GM18502 (cell line): ENCODE measurements at regions not wholly inside any gene's neighbourhood (a gene's known extent, or its start where the extent isn't known, plus 50 kb on each side); places are given as distances from the start of the nearest gene placed in this dataset.

Experiments
- ATAC-seq: cut with Tn5 transposase; IDR thresholded peaks from one replicate; pipeline ENCODE4 v1.9.1; 2021; ENCODE audit warnings: mild to moderate bottlenecking; ENCODE audit not compliant: unreplicated experiment, poor library complexity

DNA sequence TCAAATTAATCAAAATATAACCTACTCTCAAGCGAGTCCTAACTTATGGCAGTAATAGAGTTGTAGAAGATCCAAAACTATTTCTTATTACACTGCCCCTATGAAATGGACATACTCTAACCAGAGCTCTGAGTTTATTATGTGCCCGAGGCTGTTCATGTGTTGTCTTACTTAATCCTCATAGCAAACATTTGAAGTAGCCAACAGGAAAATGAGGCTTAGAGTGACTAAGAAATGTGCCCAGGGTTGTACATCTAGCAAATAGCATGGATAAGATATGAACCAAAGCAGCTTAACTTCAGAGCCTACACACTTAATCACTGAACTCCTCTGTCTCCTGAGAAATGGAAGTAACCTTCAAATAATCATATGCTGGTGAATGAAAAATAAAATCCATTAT, 1551.7 kb downstream of the MAT2B start:
- no peak for ATAC-seq

DNA sequence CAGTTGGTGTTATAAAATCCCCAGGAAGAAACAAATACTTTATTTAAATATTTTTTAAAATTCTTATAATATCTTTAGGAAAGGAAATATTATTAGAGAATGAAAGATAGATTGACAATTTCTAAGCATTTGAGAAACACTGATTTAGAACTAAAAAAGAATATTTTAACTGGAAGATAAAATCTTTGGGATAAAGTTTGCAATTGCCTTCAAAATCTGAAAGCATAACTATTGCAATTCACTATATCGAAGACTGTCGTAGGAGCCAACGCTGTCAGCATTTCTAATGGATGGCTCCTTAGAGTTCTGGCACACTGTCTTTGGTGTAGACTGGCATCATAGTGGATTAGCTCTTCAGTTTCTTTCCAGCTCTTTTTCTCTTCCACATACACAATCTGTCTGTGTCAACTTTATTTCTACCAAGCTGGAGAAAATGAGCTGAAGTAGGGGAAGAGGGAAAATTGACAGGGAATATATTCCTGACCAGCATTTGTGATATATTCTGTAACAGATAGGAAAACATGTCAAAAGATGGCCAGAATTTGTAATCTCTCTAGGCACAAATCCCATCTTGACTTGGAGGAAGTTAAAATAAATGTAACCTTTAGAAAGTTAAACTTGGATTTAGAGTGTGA, 1561.4 kb downstream of the MAT2B start:
- ATAC-seq: no peak

DNA sequence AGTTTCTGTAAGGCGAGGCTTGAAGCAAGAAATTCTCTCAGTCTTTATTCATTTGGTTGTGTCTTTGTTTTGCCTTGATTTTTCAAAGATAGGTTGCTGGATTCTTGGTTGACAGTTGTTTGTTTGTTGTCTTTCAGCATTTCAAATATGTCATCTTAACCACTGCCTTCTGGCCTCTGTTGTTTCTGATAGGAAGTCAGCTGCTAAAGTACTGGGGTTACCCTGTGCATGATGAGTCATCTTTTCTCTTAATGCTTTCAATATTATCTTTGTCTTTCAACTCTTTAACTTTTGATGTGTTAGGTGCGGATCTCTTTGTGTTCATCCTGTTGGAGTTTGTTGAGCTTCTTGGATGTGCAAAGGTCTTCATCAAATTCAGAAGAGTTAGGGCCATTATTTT, 1571.3 kb downstream of the MAT2B start:
- no peak for ATAC-seq

DNA sequence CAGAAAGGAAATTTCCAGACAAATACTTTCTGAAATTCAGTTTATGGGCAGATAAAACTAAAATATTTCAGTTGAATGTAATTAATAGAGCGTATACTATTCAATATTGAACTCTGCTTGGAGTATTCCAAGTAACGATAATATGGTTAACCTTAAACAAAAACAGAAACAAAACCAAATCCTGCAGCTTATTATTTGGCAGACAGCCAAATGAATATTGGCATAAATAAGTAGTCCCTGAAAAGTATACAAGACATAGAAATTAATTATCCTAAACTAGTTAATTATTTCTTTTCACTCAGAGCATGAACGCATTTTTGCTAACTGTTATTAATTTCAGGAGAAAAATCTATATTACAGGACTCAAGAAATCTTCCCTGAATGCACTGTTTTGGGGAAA, 1574.0 kb downstream of the MAT2B start:
- no peak for ATAC-seq

DNA sequence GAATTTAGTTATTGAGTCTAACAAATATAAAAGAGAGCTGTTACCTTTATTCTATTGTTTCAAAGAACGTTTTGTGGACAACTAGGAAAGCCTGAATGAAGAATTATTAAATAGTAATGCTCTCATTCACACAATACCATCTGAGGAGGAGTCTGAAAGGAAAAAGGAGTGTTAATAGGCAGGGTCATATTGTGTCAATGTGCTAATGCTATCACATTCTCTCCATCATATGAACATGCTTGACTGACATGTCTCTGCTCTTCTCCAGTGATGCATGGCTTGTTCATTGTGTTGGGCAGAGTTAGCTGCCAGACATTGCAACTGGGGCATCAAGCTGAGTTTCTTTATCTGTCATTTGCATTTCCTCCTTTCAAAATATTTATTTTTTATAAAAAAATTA, 1578.0 kb downstream of the MAT2B start:
- ATAC-seq: no peak

DNA sequence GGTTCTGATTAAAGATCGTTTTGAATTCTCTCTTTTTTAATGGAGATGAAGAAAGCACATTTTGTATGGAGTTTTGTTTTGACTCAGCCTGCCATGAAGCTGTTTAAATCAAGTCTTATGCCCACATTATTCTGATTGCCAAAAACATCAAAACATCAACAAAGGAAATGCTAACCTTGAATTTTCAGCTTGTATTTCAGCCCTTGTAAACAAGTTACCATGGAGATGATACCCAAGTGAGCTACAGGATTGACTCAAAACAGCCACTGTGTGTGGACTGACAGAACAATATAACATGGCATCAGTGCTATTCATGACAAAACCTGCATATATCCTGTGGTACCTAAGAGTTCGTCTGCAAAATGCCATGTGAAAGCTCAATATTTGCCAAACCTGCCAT, 1581.0 kb downstream of the MAT2B start:
- no peak for ATAC-seq

DNA sequence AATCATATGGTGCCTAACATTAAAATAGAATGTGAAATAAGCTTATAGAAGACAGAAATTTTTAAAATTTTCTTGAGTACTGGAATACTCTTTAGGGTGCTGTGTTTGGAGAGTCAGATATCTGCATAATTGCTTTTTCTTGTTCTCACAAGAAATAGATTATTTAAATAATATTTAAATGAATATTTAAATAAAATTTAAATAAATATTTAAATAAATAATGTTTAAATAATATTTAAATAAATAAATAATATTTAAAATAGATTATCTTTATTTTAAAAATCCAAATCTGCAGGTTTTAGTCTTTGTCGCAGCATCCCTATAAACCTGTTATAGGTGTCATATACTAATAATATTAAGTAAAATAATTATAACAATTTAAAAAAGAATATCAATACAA, 1589.4 kb downstream of the MAT2B start:
- no peak for ATAC-seq

DNA sequence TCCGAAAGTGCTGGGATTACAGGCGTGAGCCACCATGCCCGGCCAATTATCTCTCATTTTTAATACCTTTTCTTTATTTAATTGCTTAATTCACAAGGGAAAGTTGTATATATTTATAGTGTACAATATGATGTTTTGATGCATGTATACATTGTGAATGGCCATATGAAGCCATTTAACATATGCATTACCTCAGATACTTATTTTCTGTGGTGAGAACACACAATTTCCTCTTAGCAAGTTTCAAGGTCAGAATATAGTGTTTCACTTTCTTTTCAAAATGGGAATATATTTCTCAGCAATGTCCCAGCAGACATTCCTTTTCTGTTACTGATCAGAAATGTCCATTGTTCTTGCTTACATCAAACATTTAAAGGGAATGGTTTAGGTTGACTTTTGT, 1596.3 kb downstream of the MAT2B start:
- no peak for ATAC-seq

DNA sequence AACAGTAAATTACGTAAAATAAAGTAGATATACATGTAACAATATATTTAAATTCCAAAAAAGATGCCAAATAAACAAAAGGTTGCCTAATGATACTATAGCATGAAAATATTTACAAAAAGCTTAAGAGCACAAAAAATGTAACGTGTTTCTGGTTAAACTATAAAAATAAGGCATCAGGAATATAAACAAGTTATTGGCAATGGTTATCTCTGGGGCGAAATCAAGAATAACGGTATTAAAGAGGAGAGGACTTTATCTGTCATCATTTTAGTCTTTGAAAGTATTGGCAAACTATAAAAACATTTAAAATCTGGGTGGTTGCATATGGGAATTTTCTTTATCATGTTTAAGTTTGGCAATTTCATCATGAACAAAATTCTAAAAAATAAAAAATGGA, 1599.2 kb downstream of the MAT2B start:
- ATAC-seq: no peak

DNA sequence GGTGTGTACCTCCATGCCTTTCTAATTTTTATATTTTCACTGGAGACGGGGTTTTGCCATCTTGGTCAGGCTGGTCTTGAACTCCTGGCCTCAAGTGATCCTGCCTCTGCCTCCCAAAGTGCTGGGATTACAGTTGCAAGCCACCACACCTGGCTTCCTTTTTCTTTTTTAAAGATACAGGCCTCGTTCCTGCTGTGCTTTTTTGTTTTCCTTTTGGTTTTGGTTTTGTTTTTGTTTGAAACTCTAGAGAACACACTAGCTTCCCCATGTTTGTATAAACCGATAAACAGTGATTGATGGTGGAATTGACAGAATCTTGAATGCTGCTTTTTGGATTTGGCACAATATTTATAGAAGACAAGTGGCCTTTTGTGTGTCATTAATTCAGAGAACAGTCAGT, 1603.4 kb downstream of the MAT2B start:
- ATAC-seq: no peak

DNA sequence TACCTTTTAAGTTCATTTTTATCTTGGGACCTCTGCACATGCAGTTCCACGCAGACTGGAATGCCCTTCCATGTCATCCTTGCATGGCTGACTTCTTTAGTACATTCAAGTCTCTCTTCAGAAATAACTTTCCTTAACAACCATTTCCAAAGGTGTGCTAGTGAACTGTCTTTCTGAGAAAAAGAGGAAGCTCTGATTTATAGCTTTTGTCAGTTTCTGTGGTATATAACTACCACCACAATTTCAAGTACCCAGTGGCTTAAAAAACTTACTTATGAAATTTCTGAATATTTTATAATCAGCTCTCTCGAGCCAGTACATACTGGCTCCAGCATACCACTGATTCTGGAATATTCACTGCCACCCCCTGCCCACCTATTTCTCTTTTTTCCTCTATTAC, 1613.8 kb downstream of the MAT2B start:
- no peak for ATAC-seq

DNA sequence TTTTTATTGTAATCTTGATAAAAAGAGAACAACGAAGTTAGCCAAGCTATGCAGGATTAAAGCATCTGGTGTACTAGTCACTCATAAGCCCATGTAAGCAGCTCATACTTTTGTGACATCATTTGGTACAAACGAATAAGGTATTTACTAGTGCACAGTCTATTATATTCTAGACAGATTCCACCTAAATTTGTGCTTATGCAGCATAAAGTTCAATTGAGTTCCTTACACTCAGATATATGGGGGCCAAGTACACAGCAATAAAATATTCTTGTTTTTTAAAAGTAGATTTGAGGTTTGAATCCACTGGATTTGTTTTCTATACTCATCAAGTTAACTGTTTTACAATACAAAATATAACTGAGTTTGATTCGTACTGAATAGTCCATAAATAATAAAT, 1621.2 kb downstream of the MAT2B start:
- no peak for ATAC-seq

DNA sequence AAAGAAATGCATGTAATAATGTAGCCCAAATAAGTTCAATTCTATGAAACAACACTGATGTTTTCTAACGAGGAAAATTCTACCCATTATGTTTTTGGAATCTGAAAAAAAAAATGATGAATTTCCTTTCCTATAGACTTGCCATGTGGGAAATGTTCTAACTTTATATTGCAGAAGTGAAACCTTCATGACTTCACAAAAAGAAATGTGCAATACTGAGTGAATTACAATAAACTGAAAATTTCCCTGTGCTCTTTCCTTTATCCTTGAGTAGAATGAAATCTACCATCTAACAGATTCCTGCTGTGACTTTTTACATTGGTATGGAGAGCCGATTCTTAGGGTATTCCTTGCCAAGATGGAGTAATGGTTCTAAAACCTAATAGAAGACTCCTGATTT, 1622.5 kb downstream of the MAT2B start:
- no peak for ATAC-seq

DNA sequence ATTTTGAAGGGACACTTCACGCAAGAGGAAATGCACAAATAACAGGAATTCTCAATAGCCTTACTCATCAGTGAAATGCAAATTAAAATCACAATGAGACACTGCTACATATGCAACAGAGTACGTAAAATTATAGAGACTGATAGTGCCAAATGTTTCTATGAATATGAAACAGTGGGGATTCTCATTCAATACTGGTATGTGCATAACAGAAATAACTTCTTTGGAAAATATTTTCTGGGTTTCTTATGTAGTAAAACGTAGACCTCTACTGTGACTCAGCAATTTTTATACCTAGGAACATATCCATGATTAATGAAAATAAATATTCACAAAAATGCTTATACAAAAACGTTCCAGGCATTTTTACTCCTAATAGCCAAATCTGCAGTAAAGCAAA, 1625.2 kb downstream of the MAT2B start:
- no peak for ATAC-seq

DNA sequence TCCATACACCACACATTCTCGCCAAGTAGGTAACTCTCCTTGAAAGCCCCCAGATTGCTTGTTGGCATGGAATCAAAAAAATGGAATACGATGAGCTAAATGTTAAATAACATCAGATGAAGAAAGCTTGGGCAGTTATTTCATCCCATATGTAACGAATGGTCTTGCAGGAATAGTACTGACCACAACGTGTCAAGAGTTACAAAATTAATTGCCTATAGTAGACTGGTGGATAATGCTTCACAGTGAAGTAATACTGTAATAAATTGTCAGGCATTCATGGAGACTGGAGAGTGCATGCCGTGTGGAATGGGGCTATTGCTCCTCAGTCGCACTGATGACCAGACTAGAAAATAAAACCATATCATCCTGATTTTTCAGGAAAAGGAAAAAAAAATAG, 1628.7 kb downstream of the MAT2B start:
- no peak for ATAC-seq

DNA sequence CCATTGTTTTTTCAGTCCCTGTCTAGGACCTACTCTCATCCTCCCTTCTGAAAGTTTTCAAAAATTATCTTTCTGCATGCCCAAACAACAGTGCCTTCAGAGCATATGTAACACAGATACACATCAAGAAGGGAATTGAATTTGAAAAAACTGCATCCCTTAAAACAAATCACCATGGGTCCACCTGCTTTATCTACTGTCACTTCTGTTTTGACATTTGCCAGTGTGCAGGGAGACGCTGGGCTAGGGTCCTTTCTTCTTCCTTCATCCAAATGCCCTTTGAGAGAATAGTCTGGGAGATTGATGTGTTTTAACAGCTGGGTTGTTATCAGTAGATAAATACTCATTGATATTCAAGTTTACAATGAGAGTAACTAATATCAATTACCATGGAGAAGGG, 1630.1 kb downstream of the MAT2B start:
- no peak for ATAC-seq

DNA sequence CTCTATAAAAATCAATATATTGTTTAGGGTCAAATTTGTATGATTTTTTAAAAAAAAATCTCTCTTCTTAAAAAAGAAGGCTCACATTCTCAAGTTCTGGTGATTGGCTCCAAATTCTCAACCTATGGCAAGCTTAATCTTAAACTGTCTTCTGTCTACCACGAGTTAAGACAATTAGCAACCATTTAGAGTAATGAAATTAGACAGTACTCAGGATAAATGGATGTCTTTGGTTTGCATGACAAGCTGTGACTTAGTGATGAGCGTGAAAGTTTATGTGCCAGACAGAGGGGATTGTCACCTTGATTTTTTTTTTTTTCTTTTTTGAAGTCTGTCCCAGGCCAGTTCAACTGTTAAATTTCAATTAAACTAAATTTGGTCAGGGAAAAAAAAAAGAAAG, 1632.3 kb downstream of the MAT2B start:
- no peak for ATAC-seq

DNA sequence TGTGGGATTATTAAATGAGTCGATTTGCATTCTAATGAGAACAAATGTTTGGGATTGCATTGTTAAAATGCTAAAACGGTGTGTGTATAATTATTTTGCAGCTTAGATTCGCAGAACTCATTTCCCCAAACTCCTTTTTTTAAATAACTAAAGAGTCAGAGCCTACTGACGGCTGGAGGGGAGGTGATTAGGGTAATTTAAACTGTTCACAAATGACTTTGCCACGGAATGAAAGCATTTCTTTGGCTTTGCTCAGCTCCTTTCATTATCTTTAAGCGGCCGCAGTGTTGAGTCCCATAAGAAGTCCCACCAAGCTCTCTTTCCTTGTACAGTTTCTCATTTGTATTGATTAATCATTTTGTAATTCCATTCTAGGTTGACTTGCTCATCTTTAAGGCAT, 1632.8 kb downstream of the MAT2B start:
- ATAC-seq: no peak

DNA sequence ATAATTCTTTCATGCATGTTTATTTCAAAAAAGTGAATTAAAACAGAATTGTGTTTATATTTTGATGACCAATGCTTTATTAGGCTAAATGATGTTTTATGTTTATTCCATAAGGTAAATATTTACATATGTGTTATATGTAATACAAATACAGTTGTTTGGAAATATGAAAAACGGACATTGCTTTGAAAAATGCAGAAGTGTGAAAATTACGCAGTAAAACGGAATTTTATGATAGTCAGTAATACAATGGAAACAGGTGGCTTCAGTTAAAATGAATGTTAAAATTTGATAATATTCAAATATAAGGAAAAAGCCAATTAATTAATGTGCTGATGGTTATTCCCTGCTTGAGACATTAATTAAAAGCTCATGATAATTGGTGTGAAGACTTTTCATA, 1633.8 kb downstream of the MAT2B start:
- no peak for ATAC-seq

DNA sequence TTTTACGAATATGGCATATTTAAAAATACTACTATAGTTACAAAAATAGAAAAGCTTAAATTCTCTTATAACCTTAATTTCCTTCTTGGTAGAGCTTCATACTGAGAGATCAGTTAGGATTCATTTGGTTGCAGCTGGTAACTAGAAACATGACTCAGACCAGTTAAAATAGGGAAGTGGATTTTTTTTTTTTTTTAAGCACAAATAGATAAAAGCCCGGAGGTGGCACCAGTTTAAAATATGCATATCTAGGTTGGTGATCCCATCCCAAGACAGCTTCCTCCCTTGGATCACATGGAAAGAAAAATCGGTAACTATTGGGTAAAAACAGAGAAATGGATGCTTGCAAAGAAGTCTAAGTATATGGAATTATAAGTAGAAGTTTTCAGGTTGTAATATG, 1634.3 kb downstream of the MAT2B start:
- no peak for ATAC-seq

DNA sequence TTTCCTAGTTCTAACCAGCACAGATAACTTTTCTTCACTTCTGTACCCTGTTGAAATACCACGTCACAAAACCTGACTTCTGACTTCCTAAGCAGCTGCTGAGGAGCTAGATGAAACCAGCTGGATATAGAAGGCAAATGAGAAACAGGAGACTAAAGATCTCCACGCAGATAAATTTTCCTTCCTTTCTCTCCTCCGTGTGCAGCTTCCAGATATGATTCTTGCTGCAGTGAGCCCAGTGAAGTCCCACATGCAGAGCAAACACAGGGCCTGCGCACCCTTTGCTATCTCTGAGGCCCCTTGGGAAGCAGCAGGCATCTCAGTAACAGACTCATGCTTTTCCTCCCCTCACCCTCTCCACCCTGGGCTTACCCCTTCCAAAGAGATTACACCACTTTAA, 1638.3 kb downstream of the MAT2B start:
- no peak for ATAC-seq

DNA sequence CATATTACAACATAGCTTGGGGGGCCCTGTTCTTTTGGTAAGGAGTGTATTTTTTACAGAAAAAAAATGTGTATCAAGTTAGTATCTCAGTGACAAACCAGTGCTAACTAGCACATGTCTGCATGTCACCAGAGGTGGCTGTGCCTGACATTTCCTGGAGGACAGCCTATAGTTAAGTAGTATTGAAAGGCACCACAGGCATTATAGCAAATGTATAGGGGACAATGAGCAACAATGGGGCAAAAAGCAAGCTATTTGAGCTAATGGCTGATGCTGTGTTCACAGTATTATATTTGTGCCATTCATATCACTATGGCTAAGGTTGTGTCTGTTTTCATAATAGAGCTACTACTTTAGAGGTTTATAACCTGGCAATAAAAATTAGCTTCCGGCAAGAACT, 1644.0 kb downstream of the MAT2B start:
- ATAC-seq: no peak

DNA sequence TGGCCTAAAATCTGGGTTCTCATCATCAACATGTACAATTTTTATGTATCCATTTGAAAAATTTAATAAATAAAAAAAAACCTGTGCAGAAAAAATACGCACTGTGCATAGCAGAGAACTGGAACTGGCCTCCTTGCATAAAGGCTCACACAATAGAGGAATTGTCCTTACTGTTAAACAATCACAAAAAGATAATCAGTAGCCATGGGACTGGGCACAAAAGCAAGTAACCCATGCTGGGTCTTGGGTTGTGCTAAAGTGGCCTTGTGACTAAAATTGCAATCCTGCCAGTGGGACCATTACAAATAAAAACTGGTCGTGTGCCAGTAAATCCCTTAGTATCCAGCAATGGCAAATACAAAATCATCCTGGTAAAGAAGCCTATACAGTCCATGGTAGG, 1646.6 kb downstream of the MAT2B start:
- ATAC-seq: no peak
